Urinary bladder (tissue), 3 donors: ENCODE measurements at regions not wholly inside any gene's neighbourhood (a gene's known extent, or its start where the extent isn't known, plus 50 kb on each side); places are given as distances from the start of the nearest gene placed in this dataset.

Experiments
- DNase-seq: peaks from one replicate; pipeline ENCODE4 v3.0.0-alpha.2; 2015; ENCODE audit errors: extremely low spot score
- H3K27ac ChIP-seq: one replicate; pipeline ENCODE4 v1.5.1; 2013; ENCODE audit warnings: low read depth, mild to moderate bottlenecking, moderate library complexity
- H3K36me3 ChIP-seq: one replicate; pipeline ENCODE4 v1.6.1; 2013; ENCODE audit warnings: mild to moderate bottlenecking, moderate library complexity; ENCODE audit not compliant: insufficient read depth
- H3K4me1 ChIP-seq: one replicate; pipeline ENCODE4 v1.6.1; 2013; ENCODE audit warnings: mild to moderate bottlenecking, moderate library complexity; ENCODE audit not compliant: insufficient read depth
- H3K4me3 ChIP-seq: one replicate; pipeline ENCODE4 v1.5.1; 2013; ENCODE audit warnings: low read depth, low read length
- WGBS: extraction: QIAGEN DNeasy Blood & Tissue Kit; methylation state at CpG from one replicate; pipeline ENCODE4 v1.1.7; 2013; 5-methylcytosine and 5-hydroxymethylcytosine counted together
- donor health status: healthy with polysubstance abuse.
- donor health status: healthy.

DNA sequence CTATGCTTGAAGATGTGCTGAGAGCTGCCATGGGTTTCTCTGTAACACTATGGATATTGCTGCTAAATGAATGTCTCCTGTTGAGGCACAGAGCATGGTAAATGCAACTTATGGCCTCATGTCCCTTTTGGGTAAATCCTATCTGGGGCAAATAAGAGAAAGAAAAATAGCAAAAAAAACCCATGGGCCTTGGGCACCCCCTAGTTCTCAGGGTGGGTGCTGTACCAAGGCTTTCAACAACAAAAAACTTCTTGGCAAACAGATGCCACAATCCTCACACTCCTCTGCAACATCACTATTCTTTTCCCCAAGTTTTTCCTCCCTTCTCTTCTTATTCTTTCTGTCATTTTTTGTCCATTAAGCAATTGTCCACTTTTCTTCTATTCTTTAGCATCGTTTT, 340.1 kb upstream of the ROBO2 start:
- DNase-seq = no peak
- WGBS = 78% methylated on average over 1 of the region's 1 CpG
- no peak overlapping the region for H3K4me3 ChIP-seq

DNA sequence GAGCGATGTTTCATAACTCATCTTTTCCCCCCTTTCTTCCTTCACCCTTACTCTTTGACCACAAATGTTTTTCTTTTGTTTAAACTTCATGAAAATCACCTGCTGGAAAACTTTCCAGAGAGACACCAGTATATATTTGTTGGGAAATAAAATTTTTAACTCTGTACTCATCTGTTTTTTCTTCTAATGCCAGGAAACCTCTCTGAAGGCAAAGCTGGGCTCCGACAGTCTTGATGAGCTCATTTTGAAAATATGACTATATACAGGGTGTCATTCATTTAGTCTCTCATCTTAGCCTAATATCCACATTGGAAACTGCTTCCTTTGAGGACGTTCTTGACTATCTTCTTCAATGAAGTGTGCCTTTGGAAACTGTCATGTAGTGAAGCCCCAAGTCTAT, 339.6 kb upstream of the ROBO2 start:
- no peak overlapping the region for H3K4me3 ChIP-seq
- 77% methylated on average over 3 of the region's 3 CpGs for WGBS

More for the DNA sequence above, 340.1 kb upstream of the ROBO2 start:
- H3K27ac ChIP-seq = no peak overlapping the region
- no peaks in the 10 kb centered on the region for H3K36me3 ChIP-seq
- H3K4me1 ChIP-seq = no peaks in the 10 kb centered on the region

DNA sequence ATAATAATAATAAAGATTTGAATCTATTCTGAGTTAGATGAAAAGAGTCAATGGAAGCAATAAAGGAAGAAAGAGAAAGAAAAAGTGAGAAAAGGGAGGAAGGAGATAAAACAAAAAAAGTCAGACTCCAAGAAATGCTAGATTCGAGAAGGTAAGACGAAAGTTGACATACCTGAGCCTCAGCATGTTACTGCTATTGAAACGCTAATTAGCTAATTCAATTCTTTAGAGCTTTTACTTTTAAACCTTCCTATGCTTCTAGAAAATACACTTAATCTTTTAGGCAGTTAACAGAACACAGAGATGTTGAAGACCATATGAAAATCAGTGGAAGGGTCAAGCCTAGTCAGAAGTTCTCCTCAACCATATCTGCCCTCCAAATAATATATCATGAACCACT, 337.2 kb upstream of the ROBO2 start:
- no peak overlapping the region for H3K4me3 ChIP-seq
- H3K36me3 ChIP-seq = no peaks in the 10 kb centered on the region
- no peak overlapping the region for H3K27ac ChIP-seq
- no peaks in the 10 kb centered on the region for H3K4me1 ChIP-seq
- WGBS = 82% methylated on average over 3 of the region's 3 CpGs
- no peak for DNase-seq

More for the DNA sequence above, 339.6 kb upstream of the ROBO2 start:
- Histone ChIP-seq H3K27ac (no peak overlapping the region), H3K36me3 (no peaks in the 10 kb centered on the region), H3K4me1 (no peaks in the 10 kb centered on the region)
- no peak for DNase-seq

DNA sequence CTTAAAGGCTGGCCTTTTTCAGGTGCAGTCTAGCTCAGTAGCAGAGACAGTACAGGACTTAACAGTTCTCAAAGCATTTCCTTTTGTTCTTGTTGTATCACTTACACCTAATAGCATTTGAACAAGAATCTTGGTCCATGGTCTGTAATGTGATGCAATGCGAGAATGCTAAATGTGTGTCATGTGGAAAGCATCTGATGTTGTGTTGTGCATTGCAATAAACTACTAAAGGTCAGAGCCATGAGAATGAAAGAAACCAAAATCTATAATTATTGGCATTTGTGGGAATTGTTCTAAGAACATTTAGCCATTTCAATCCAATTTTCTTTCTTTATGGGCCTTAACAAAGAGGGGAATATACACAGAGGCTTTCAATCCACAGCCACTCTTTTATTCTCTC, 324.5 kb upstream of the ROBO2 start:
- Histone ChIP-seq H3K36me3 (no peaks in the 10 kb centered on the region), H3K4me3 (no peak overlapping the region), H3K4me1 (no peaks in the 10 kb centered on the region), H3K27ac (no peak overlapping the region)
- no peak for DNase-seq
- 87% methylated on average over 1 of the region's 1 CpG for WGBS

DNA sequence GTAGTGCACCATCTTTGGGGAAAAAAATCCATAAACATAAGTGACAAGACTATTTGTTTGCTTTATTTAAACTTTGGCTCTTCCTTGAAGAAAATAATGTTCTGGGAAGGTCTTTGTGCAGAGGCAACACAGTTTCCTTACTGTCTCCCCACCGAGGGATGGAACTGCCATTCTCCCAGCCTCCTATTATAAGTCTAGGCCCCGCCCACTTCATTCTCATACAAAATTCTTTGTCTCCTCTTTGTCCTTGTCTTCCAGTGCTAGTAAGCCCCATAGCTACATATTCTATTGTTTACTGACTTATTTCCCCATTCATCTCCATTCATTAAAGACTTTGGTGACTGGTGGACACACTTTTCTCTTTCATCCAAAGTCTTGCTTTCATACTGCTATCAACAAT, 316.5 kb upstream of the ROBO2 start:
- no peaks in the 10 kb centered on the region for H3K4me1 ChIP-seq
- H3K4me3 ChIP-seq = no peak overlapping the region
- no peak for DNase-seq
- 86% methylated on average over 2 of the region's 2 CpGs for WGBS
- H3K36me3 ChIP-seq = no peaks in the 10 kb centered on the region
- H3K27ac ChIP-seq = no peak overlapping the region

DNA sequence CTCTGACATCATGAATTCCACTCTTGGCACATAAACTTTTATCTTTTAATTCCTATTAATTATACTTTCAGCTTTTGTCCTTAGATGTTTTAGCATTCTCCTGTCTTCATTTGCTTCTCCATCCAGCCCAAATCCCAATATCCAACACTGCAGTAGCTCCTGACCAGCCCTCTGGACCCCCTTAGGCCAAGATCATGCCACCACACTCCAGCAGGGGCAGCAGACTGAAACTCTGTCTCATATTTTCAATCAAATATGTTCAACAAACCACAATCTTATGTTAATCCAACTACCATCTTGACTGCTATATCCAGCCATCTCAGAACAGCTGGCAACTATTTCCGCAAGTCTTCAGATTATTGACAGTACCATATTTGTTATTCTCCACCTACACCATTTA, 315.8 kb upstream of the ROBO2 start:
- H3K27ac ChIP-seq = no peak overlapping the region
- H3K4me3 ChIP-seq = no peak overlapping the region
- whole genome bisulfite sequencing = 94% methylated on average over 1 of the region's 1 CpG

DNA sequence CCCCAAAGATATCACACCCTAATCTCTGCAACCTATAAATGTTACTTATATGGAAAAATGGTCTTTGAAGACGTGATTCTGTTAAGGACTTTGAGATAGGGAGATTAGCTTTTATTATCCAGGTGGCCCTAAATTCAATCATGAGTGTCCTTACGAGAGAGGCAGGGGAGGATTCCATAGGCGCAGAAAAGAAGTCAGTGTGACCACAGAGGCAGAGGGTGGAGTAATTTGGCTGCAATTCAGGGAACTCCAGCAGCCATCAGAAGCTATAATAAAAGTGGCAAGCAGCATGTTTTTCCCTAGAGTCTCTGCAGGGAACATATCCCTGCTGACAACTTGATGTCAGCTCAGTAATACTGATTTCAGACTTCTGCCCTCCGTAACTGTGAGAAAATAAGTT, 315.2 kb upstream of the ROBO2 start:
- Histone ChIP-seq H3K36me3 (no peaks in the 10 kb centered on the region), H3K4me1 (no peaks in the 10 kb centered on the region), H3K4me3 (no peak overlapping the region), H3K27ac (no peak overlapping the region)
- 21% methylated on average over 4 of the region's 4 CpGs for WGBS
- no peak for DNase-seq

More for the DNA sequence above, 315.8 kb upstream of the ROBO2 start:
- Histone ChIP-seq H3K36me3 (no peaks in the 10 kb centered on the region), H3K4me1 (no peaks in the 10 kb centered on the region)
- no peak for DNase-seq

DNA sequence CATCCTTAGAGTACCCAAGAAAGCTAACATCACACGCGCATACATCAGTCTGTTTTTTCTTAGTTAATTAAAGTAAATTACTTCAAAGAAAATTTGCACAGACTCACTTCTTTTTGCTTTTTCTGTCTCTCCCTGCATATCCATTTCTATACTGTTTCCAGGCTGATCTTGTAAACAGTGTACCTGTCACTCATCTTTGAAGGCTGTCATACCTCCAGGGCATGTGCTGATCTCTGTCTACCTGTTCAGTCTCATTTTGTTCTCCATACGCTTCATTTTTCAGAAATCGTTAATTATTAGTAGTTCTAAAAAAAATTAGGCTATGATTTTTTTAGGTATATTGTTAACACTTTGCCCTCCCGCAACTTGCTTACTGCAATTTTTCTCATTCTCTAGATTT, 313.9 kb upstream of the ROBO2 start:
- Histone ChIP-seq H3K27ac (no peak overlapping the region), H3K4me1 (no peaks in the 10 kb centered on the region), H3K36me3 (no peaks in the 10 kb centered on the region), H3K4me3 (no peak overlapping the region)
- DNase-seq = no peak
- 96% methylated on average over 5 of the region's 5 CpGs for WGBS

DNA sequence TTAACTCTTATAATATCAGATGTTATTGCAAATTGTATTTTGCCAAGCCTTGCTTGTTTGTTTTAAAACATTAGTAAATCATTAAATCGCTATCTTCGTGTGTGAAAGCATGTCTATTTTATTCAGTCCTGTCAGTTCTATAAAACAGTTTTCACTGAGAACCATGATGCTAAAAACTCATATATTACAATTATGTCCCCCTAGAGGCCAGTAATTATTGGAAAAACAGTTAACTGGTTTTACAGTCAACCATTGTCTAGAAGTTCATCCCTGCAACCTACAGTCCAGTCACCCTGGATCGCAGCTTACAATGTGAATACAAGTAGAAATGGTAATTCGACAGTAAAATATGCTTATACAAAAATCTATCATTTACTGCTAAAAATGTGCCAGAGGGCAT, 311.5 kb upstream of the ROBO2 start:
- DNase-seq = no peak
- 85% methylated on average over 4 of the region's 4 CpGs for WGBS
- no peaks in the 10 kb centered on the region for H3K4me1 ChIP-seq
- H3K4me3 ChIP-seq = no peak overlapping the region
- H3K36me3 ChIP-seq = no peaks in the 10 kb centered on the region
- no peak overlapping the region for H3K27ac ChIP-seq

DNA sequence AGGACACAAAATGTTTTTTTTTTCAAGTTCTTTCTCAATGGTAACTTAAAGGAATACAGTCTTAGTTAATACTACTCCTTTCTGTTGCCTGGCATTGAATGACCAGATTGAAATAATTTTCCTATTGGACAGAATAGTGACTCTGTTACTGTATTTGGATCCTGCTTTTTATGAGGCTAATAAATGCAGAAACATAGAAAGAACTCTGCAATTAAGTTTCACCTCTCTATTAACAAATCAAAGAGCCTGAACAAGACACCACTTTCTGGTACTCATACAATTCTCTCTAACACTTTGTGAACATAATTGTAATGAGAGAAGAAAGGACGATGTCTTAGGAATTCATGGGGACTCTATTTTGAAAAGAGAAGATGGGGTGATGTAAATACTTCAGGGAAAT, 308.4 kb upstream of the ROBO2 start:
- WGBS = 85% methylated on average over 1 of the region's 1 CpG
- Histone ChIP-seq H3K36me3 (no peaks in the 10 kb centered on the region), H3K4me3 (no peak overlapping the region), H3K27ac (no peak overlapping the region), H3K4me1 (no peaks in the 10 kb centered on the region)
- DNase-seq = no peak

DNA sequence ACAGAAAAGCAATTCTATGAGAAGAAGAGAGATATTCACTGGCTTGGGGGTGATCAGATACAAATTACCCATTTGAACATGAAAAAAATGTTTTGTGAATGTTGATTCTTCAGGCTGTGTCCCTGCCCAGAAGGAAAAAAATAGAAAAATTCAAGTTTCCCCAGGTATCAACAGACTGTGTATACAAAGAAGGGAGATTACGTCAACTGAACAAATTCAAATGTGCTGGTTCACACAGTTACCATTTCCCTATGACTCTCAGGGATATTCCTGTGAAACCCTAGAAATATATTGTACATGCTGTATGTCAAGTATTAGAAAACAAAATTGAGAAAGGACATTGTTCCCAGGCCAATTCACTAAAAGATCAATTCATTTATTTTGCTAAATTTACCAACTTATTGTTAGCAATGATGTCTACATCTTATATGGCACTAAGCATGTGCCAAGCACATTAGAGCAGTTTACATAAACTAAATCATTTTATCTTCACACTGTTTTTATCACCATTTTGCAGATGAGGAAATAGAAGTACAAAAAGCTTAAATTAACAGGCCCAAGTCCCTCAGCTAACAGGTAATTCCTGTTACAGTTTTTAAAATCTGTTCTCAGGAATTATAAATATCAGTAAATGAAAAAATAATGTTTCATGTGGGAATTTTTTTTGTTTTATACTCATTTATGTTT, 306.7 kb upstream of the ROBO2 start:
- no peak overlapping the region for H3K4me3 ChIP-seq
- WGBS = 88% methylated on average over 1 of the region's 1 CpG
- H3K36me3 ChIP-seq = no peaks in the 10 kb centered on the region
- no peak overlapping the region for H3K27ac ChIP-seq
- no peaks in the 10 kb centered on the region for H3K4me1 ChIP-seq
- no peak for DNase-seq

DNA sequence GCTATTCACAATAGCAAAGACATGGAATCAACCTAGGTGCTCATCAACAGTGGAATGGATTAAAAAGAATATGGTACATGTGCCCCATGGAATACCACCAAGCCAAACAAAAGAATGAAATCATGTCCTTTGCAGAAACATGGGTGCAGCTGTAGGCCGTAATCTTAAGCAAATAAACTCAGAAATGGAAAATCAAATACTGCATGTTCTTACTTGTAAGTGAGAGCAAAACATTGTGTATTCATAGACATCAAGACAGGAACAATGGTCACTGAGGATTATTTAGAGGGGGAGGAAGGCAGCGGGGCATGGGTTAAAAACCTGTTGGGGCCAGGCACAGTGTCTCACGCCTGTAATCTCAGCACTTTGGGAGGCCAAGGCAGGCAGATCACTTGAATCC, 304.7 kb upstream of the ROBO2 start:
- no peaks in the 10 kb centered on the region for H3K36me3 ChIP-seq
- DNase-seq = no peak
- WGBS = 66% methylated on average over 3 of the region's 3 CpGs
- no peak overlapping the region for H3K4me3 ChIP-seq
- no peaks in the 10 kb centered on the region for H3K4me1 ChIP-seq
- H3K27ac ChIP-seq = no peak overlapping the region

DNA sequence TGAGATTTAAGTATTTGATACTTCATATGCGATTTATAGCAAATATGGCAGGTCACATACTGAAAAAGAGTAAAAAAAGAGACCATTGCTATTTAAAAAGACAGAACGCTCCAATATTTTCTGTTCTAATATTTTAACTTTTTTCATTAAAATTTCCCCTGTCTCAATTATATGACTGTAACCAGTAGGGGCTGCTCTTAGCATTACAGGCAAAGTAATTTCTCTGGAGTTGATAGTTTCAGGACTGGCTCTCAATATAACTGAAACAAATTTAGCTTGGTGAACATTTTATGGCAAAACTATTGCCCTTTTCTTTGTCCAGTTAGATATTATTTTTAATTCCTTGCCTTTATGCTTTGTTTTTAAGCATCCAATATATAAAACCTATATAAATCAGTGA, 286.3 kb upstream of the ROBO2 start:
- DNase-seq = no peak
- WGBS = 46% methylated on average over 2 of the region's 2 CpGs
- Histone ChIP-seq H3K4me1 (no peaks in the 10 kb centered on the region), H3K27ac (no peak overlapping the region), H3K4me3 (no peak overlapping the region), H3K36me3 (no peaks in the 10 kb centered on the region)

DNA sequence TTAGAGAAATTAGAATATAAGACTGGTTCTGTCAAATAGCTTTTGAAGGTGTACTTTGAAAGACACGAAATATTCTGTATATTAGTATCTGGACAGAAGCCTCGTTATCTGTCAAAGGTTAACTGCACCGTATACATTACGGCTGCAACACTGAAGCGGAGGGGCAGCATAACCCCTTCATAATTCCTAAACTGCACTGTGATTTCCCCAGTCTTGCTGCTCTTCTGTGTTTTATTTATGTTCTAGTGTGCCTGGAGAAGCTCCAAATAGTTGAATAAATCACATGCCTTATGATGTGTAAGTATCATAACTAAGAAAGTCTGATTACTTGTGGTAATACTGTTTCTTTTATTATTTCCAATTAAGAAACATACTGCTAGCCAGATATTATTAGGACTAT, 285.7 kb upstream of the ROBO2 start:
- WGBS = 53% methylated on average over 5 of the region's 5 CpGs
- no peaks in the 10 kb centered on the region for H3K36me3 ChIP-seq
- DNase-seq = no peak
- no peaks in the 10 kb centered on the region for H3K4me1 ChIP-seq
- H3K4me3 ChIP-seq = no peak overlapping the region
- no peak overlapping the region for H3K27ac ChIP-seq

DNA sequence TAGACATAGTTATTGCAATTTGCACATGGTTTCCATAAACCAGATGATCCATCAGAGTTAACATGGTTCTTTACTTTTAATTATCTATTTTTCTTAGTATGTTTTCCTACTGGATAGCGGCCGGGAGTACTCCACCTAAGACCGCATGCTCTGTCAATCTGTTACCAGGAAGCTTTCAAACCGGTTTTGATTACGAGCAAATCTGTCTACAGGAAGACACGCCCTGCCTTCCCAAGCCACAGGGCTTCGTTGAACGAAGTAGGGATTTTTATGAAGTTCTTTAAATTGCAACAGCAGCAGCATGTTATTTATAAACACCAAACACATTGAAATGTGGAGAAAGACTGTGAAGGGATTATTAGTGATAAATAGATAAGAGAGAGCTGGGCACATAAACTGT, 283.3 kb upstream of the ROBO2 start:
- 68% methylated on average over 8 of the region's 8 CpGs for WGBS

More for the DNA sequence above, 283.3 kb upstream of the ROBO2 start:
- DNase-seq = no peak
- H3K4me1 ChIP-seq = no peaks in the 10 kb centered on the region
- no peak overlapping the region for H3K27ac ChIP-seq
- no peak overlapping the region for H3K4me3 ChIP-seq
- H3K36me3 ChIP-seq = no peaks in the 10 kb centered on the region
